H9 (cell line): ENCODE measurements at regions not wholly inside any gene's neighbourhood (a gene's known extent, or its start where the extent isn't known, plus 50 kb on each side); places are given as distances from the start of the nearest gene placed in this dataset.

Source experiments
- DNase-seq: peaks from one replicate; pipeline ENCODE4 v3.0.0-alpha.2; 2017
- H2AFZ ChIP-seq: one replicate; pipeline ENCODE4 v1.6.1; 2013; ENCODE audit warnings: mild to moderate bottlenecking, low read length, control low read depth, moderate library complexity
- H2AK5ac ChIP-seq: 2 replicates; pipeline ENCODE4 v1.6.1; 2013; ENCODE audit warnings: low read length, control low read depth, mixed read lengths; ENCODE audit not compliant: insufficient read length
- H2BK120ac ChIP-seq: one replicate; pipeline ENCODE4 v1.6.1; 2013; ENCODE audit warnings: low read depth, mild to moderate bottlenecking, low read length, control low read depth, inconsistent platforms; ENCODE audit not compliant: poor library complexity, severe bottlenecking
- H2BK12ac ChIP-seq: 2 replicates; pipeline ENCODE4 v1.6.1; 2013; ENCODE audit warnings: low read length, control low read depth, mixed read lengths, low read depth; ENCODE audit not compliant: insufficient read length
- H2BK15ac ChIP-seq: 2 replicates; pipeline ENCODE4 v1.6.1; 2013; ENCODE audit warnings: low read depth, low read length, control low read depth
- H2BK20ac ChIP-seq: one replicate; pipeline ENCODE4 v1.6.1; 2013; ENCODE audit warnings: low read depth, mild to moderate bottlenecking, low read length, control low read depth, inconsistent platforms; ENCODE audit not compliant: poor library complexity, severe bottlenecking
- H2BK5ac ChIP-seq: 2 replicates; pipeline ENCODE4 v1.6.1; 2013; ENCODE audit warnings: low read length, control low read depth, mixed read lengths; ENCODE audit not compliant: insufficient read length
- H3K14ac ChIP-seq: 2 replicates; pipeline ENCODE4 v1.6.1; 2013; ENCODE audit warnings: low read length, control low read depth; ENCODE audit not compliant: insufficient read depth
- H3K18ac ChIP-seq: 2 replicates; pipeline ENCODE4 v1.6.1; 2013; ENCODE audit warnings: low read depth, mild to moderate bottlenecking, mixed read lengths, low read length, control low read depth; ENCODE audit not compliant: insufficient read length
- H3K23ac ChIP-seq: 2 replicates; pipeline ENCODE4 v1.6.1; 2013; ENCODE audit warnings: low read length, control low read depth, mixed read lengths, low read depth; ENCODE audit not compliant: insufficient read length
- H3K23me2 ChIP-seq: 2 replicates; pipeline ENCODE4 v1.6.1; 2013; ENCODE audit warnings: low read depth, mild to moderate bottlenecking, mixed read lengths, low read length, control low read depth; ENCODE audit not compliant: insufficient read length, poor library complexity, severe bottlenecking
- H3K27ac ChIP-seq: 2 replicates; pipeline ENCODE4 v1.5.1; 2013; ENCODE audit warnings: low read length, control low read depth, mixed read lengths, low read depth; ENCODE audit not compliant: insufficient read length
- H3K27me3 ChIP-seq: 2 replicates; pipeline ENCODE4 v1.6.1; 2013; ENCODE audit warnings: low read length, control low read depth, inconsistent platforms; ENCODE audit not compliant: insufficient read depth
- H3K4ac ChIP-seq: 2 replicates; pipeline ENCODE4 v1.6.1; 2013; ENCODE audit warnings: low read depth, mild to moderate bottlenecking, control low read depth, inconsistent platforms, low read length, moderate library complexity
- H3K4me1 ChIP-seq: 2 replicates; pipeline ENCODE4 v1.6.1; 2013; ENCODE audit warnings: low read length, control low read depth, inconsistent platforms; ENCODE audit not compliant: insufficient read depth
- H3K4me2 ChIP-seq: 2 replicates; pipeline ENCODE4 v1.6.1; 2013; ENCODE audit warnings: low read length, control low read depth, mixed read lengths; ENCODE audit not compliant: insufficient read length, insufficient read depth
- H3K56ac ChIP-seq: 2 replicates; pipeline ENCODE4 v1.6.1; 2013; ENCODE audit warnings: low read depth, mild to moderate bottlenecking, mixed read lengths, low read length, control low read depth; ENCODE audit not compliant: insufficient read length
- H3K79me1 ChIP-seq: 2 replicates; pipeline ENCODE4 v1.6.1; 2013; ENCODE audit warnings: low read depth, mild to moderate bottlenecking, moderate library complexity, low read length, control low read depth, inconsistent platforms; ENCODE audit not compliant: insufficient read depth, poor library complexity, severe bottlenecking
- H3K79me2 ChIP-seq: 2 replicates; pipeline ENCODE4 v1.6.1; 2013; ENCODE audit warnings: low read length, control low read depth, inconsistent platforms; ENCODE audit not compliant: insufficient read depth
- H3K9ac ChIP-seq: 2 replicates; pipeline ENCODE4 v1.6.1; 2013; ENCODE audit warnings: low read length, control low read depth, mixed read lengths; ENCODE audit not compliant: insufficient read length; ENCODE audit errors: extremely low read depth
- H3K9me3 ChIP-seq: one replicate; pipeline ENCODE4 v1.6.1; 2013; ENCODE audit warnings: low read depth, low read length, inconsistent platforms; ENCODE audit not compliant: control insufficient read depth
- H3T11ph ChIP-seq: one replicate; pipeline ENCODE4 v1.6.1; 2013; ENCODE audit warnings: mild to moderate bottlenecking, low read length, control low read depth, inconsistent platforms
- H4K20me1 ChIP-seq: one replicate; pipeline ENCODE4 v1.6.1; 2013; ENCODE audit not compliant: control insufficient read depth, insufficient read length, insufficient read depth
- H4K5ac ChIP-seq: 2 replicates; pipeline ENCODE4 v1.6.1; 2013; ENCODE audit warnings: low read depth, mild to moderate bottlenecking, mixed read lengths, low read length, control low read depth; ENCODE audit not compliant: insufficient read length
- H4K8ac ChIP-seq: replicated peaks from 2 replicates; pipeline ENCODE4 v1.6.1; 2013; ENCODE audit warnings: low read length, control low read depth, mixed read lengths, low read depth; ENCODE audit not compliant: insufficient read length
- H4K91ac ChIP-seq: 2 replicates; pipeline ENCODE4 v1.6.1; 2013; ENCODE audit warnings: low read depth, mild to moderate bottlenecking, moderate library complexity, mixed read lengths, low read length, control low read depth; ENCODE audit not compliant: insufficient read length
- H3K27ac Mint-ChIP-seq, 3 experiments: 2 replicates in 2 of 3; 3 replicates in 1 of 3; pipeline ENCODE4 v1.8.0; 2020 to 2021; ENCODE audit warnings: mixed read lengths in 3 of 3, mild to moderate bottlenecking in 1 of 3, moderate library complexity in 1 of 3
- H3K27me3 Mint-ChIP-seq: 2 replicates; pipeline ENCODE4 v1.8.0; 2021; ENCODE audit warnings: low read depth, mild to moderate bottlenecking, moderate library complexity, mixed read lengths
- H3K36me3 Mint-ChIP-seq, 3 experiments: 2 replicates in 2 of 3; 3 replicates in 1 of 3; pipeline ENCODE4 v1.8.0; 2020 to 2021; ENCODE audit warnings: low read depth in 3 of 3, mixed read lengths in 3 of 3; ENCODE audit not compliant: insufficient read depth in 1 of 3
- H3K4me1 Mint-ChIP-seq, 2 experiments: 2 replicates each; pipeline ENCODE4 v1.8.0; 2020; ENCODE audit warnings: mixed read lengths in 2 of 2
- H3K4me3 Mint-ChIP-seq, 2 experiments: 2 replicates in 1 of 2; 3 replicates in 1 of 2; pipeline ENCODE4 v1.8.0; 2020 to 2021; ENCODE audit warnings: mild to moderate bottlenecking in 2 of 2, mixed read lengths in 2 of 2, moderate library complexity in 1 of 2
- H3K9me3 Mint-ChIP-seq, 2 experiments: 2 replicates in 1 of 2; 3 replicates in 1 of 2; pipeline ENCODE4 v1.8.0; 2020; ENCODE audit warnings: mild to moderate bottlenecking in 2 of 2, mixed read lengths in 2 of 2, moderate library complexity in 1 of 2
- WGBS: extraction: QIAGEN DNeasy Blood & Tissue Kit; methylation state at CpG from one replicate; pipeline ENCODE4 v1.1.7; 2013; ENCODE audit warnings: missing lambda C conversion rate, low lambda C conversion rate, mixed read lengths; ENCODE audit not compliant: insufficient read length; ENCODE audit errors: extremely low coverage; 5-methylcytosine and 5-hydroxymethylcytosine counted together
- TF ChIP-seq, protein P1 (sequence below): fragments of 200-600 bp; sonication (generic); conservative IDR thresholded peaks from 3 replicates; pipeline ENCODE4 v1.8.0; 2021; ENCODE audit warnings: antibody characterized with exemption, mild to moderate bottlenecking

DNA sequence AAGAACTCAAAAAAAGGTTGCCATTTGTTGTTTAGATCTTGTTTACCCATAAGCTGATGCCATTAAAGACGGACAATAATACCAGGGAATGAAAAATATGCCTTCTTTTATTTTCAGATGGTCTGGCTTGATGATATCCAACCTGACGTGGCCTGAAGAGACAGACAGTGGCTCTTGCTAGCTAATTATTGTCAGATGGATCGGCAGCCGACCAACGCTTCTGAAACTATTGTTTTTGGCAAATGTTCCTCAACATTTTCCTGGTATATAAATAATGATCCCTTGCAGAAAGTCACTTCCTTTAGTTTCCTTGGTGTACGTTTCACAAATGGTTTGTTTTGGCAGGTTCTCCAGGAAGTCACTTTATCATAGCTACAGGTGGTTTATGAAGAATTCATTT, 290.9 kb upstream of the TSHZ2 start:
- Histone ChIP-seq H4K8ac (no peak overlapping the region), H3K4me2 (no peak overlapping the region), H3K27ac (no peak overlapping the region), H4K5ac (no peak overlapping the region), H3K56ac (no peak overlapping the region), H3K79me2 (no peaks in the 10 kb centered on the region), H3K4ac (no peak overlapping the region), H3T11ph (no peak overlapping the region), H3K18ac (no peak overlapping the region), H4K20me1 (no peaks in the 10 kb centered on the region), H3K79me1 (no peaks in the 10 kb centered on the region), H2BK12ac (no peak overlapping the region), H3K9me3 (no peaks in the 10 kb centered on the region), H3K9ac (no peak overlapping the region), H3K23me2 (no peaks in the 10 kb centered on the region), H2AK5ac (no peak overlapping the region), H4K91ac (no peak overlapping the region), H2BK120ac (no peak overlapping the region), H2AFZ (no peak overlapping the region), H3K14ac (no peak overlapping the region), H2BK5ac (no peak overlapping the region), H2BK15ac (no peak overlapping the region), H3K4me1 (no peaks in the 10 kb centered on the region; the same call in 1 of the 2 replicates), H3K27me3 (no peaks in the 10 kb centered on the region), H3K23ac (no peak overlapping the region), H2BK20ac (no peak overlapping the region)
- H3K27ac Mint-ChIP-seq: no peak overlapping the region
- TF ChIP-seq, protein P1, sequence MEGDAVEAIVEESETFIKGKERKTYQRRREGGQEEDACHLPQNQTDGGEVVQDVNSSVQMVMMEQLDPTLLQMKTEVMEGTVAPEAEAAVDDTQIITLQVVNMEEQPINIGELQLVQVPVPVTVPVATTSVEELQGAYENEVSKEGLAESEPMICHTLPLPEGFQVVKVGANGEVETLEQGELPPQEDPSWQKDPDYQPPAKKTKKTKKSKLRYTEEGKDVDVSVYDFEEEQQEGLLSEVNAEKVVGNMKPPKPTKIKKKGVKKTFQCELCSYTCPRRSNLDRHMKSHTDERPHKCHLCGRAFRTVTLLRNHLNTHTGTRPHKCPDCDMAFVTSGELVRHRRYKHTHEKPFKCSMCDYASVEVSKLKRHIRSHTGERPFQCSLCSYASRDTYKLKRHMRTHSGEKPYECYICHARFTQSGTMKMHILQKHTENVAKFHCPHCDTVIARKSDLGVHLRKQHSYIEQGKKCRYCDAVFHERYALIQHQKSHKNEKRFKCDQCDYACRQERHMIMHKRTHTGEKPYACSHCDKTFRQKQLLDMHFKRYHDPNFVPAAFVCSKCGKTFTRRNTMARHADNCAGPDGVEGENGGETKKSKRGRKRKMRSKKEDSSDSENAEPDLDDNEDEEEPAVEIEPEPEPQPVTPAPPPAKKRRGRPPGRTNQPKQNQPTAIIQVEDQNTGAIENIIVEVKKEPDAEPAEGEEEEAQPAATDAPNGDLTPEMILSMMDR: no peak
- peaks cover 7 to 21% of the 10 kb centered on the region in 2 experiments for H3K4me1 Mint-ChIP-seq
- no peak for DNase-seq
- no peaks in the 10 kb centered on the region for H3K9me3 Mint-ChIP-seq
- H3K4me3 Mint-ChIP-seq: no peak overlapping the region
- no CpG with 5 or more reads among the region's 6 CpGs for WGBS
- no peaks in the 10 kb centered on the region; the same call in 1 of the 2 replicates for H3K27me3 Mint-ChIP-seq
- H3K36me3 Mint-ChIP-seq: no peaks in the 10 kb centered on the region
